ENCODE measurements at regions not wholly inside any gene's neighbourhood (a gene's known extent, or its start where the extent isn't known, plus 50 kb on each side); places are given as distances from the start of the nearest gene placed in this dataset.
A peak's percentile ranks its signal among the peaks of the same experiment; 100 is the strongest.

GRCh38 chr5:5699062-5699461, 276.6 kb downstream of the ICE1 start:
- no peak overlapping the region for H3K27ac ChIP-seq
- ATAC-seq (replicated peaks in 6 of 8), result no peak
- H3K4me1 ChIP-seq (replicated peaks in 1 of 2), result no peaks in the 10 kb centered on the region
- H3K4me3 ChIP-seq, result no peak overlapping the region
- 50 to 92% (median 90%) methylated on average over 3 to 9 of the region's 12 CpGs; no CpG with 5 or more reads in 3 of the 10 experiments for WGBS, 10 experiments
- in situ Hi-C loops (cut with MboI; ENCODE audit: low pct_unique_long_range_greater_than_20kb in 2 of 9, low sequenced_read_pairs in 9 of 9, unreplicated experiment in 9 of 9), result no loop called here

DNA sequence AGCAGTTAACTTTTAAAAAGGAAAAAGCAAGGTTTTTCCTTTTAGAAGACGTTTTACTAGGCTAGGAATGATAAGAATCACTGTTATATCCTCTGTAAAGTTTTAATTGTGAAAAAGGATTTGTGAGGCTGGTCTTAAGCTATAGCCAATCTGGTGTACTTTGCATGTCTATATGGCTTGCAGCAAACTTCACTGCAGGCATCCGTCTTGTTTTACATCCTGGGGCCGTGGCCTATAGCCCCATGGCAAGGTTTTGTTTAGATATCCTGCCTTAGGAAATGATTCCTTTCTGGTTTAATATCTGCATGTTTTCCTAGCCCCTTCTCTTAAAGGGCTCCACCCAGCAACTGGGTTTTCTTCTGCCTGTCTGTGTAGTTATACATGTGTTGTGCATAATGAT, 272.8 kb downstream of the ICE1 start:
- 0 to 50% (median 23%) methylated on average over 1 to 3 of the region's 3 CpGs for WGBS, 10 experiments
- in situ Hi-C loops (cut with MboI; ENCODE audit: low pct_unique_long_range_greater_than_20kb in 2 of 9, low sequenced_read_pairs in 9 of 9, unreplicated experiment in 9 of 9), result no loop called here
- no peak for ATAC-seq (replicated peaks in 6 of 8)
- H3K4me3 ChIP-seq, result no peak overlapping the region
- no peak overlapping the region for H3K27ac ChIP-seq
- H3K4me1 ChIP-seq (replicated peaks in 1 of 2), result no peaks in the 10 kb centered on the region

GRCh38 chr5:5688925-5689310, 266.4 kb downstream of the ICE1 start:
- ATAC-seq (replicated peaks in 6 of 8), result no peak
- no peak overlapping the region for H3K4me3 ChIP-seq
- H3K27ac ChIP-seq, result no peak overlapping the region
- peaks cover 0 to 3% of the 10 kb centered on the region in 2 donors for H3K4me1 ChIP-seq (replicated peaks in 1 of 2)
- 0 to 100% (median 54%) methylated on average over 1 to 2 of the region's 2 CpGs; no CpG with 5 or more reads in 4 of the 10 experiments for WGBS, 10 experiments
- in situ Hi-C loops (cut with MboI; ENCODE audit: low pct_unique_long_range_greater_than_20kb in 2 of 9, low sequenced_read_pairs in 9 of 9, unreplicated experiment in 9 of 9), result no loop called here

GRCh38 chr5:5688194-5688924, 265.9 kb downstream of the ICE1 start:
- WGBS, 10 experiments, result 10 to 91% (median 80%) methylated on average over 2 to 7 of the region's 8 CpGs; no CpG with 5 or more reads in 1 of the 10 experiments
- Histone ChIP-seq H3K4me1 (replicated peaks in 1 of 2) (peaks cover 0 to 3% of the 10 kb centered on the region in 2 donors), H3K27ac (no peak overlapping the region), H3K4me3 (no peak overlapping the region)
- in situ Hi-C loops (cut with MboI; ENCODE audit: low pct_unique_long_range_greater_than_20kb in 2 of 9, low sequenced_read_pairs in 9 of 9, unreplicated experiment in 9 of 9), result no loop called here
- no peak for ATAC-seq (replicated peaks in 6 of 8)

DNA sequence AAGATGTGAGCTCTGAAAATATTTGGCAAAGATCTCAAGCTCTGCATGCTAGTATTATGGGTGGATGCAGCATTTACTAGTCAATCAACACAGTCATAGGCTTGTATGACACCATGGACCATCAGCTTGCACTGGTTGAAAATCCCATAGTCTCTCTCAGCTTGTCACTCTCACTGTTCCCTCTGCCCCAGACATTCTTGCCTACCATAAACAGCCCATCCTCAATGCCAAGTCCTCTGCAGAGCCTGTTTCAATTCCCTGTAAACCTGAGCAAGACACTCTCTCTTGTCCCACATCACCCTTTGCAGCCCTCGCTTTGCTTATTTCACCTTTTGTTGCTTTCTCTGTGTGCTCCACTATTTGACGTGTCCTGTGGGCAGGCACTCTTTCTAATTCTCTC, 264.6 kb downstream of the ICE1 start:
- Histone ChIP-seq H3K4me3 (no peak overlapping the region), H3K4me1 (replicated peaks in 1 of 2) (peaks cover 0 to 3% of the 10 kb centered on the region in 2 donors), H3K27ac (no peak overlapping the region)
- no peak for ATAC-seq (replicated peaks in 6 of 8)
- in situ Hi-C loops (cut with MboI; ENCODE audit: low pct_unique_long_range_greater_than_20kb in 2 of 9, low sequenced_read_pairs in 9 of 9, unreplicated experiment in 9 of 9), result no loop called here
- 12 to 100% (median 75%) methylated on average over 1 to 2 of the region's 2 CpGs; no CpG with 5 or more reads in 5 of the 10 experiments for WGBS, 10 experiments

DNA sequence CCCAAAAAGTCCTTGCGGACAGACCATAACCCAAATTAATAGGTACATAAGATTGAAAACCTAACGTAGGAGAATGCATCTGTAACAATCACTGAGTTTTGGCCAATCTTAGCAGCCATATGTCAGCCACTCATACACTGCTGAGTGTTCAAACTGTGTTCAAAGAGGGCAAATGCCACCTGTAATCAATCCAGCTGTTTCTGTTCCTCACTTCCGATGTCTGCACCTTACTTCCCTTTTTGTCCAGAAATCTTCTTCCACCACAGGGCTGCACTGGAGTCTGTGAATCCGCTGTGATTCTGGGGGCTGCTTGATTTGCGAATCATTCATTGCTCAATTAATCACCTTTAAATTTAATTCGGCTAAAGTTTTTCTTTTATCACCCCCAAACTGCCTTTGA, 263.9 kb downstream of the ICE1 start:
- 10 to 97% (median 79%) methylated on average over 2 to 6 of the region's 6 CpGs; no CpG with 5 or more reads in 3 of the 10 experiments for WGBS, 10 experiments
- peaks cover 0 to 3% of the 10 kb centered on the region in 2 donors for H3K4me1 ChIP-seq (replicated peaks in 1 of 2)
- no peak overlapping the region for H3K27ac ChIP-seq
- no peak overlapping the region for H3K4me3 ChIP-seq
- ATAC-seq (replicated peaks in 6 of 8), result no peak
- in situ Hi-C loops (cut with MboI; ENCODE audit: low pct_unique_long_range_greater_than_20kb in 2 of 9, low sequenced_read_pairs in 9 of 9, unreplicated experiment in 9 of 9), result no loop called here

GRCh38 chr5:5685737-5686136, 263.3 kb downstream of the ICE1 start:
- WGBS, 10 experiments, result 0 to 100% (median 86%) methylated on average over 1 to 3 of the region's 3 CpGs; no CpG with 5 or more reads in 3 of the 10 experiments
- no peak overlapping the region for H3K27ac ChIP-seq
- no peak for ATAC-seq (replicated peaks in 6 of 8)
- H3K4me1 ChIP-seq (replicated peaks in 1 of 2), result peaks cover 0 to 3% of the 10 kb centered on the region in 2 donors
- in situ Hi-C loops (cut with MboI; ENCODE audit: low pct_unique_long_range_greater_than_20kb in 2 of 9, low sequenced_read_pairs in 9 of 9, unreplicated experiment in 9 of 9), result no loop called here
- H3K4me3 ChIP-seq, result no peak overlapping the region

- no peak for ATAC-seq (replicated peaks in 6 of 8)
- in situ Hi-C loops (cut with MboI; ENCODE audit: low pct_unique_long_range_greater_than_20kb in 2 of 9, low sequenced_read_pairs in 9 of 9, unreplicated experiment in 9 of 9), result no loop called here
- H3K27ac ChIP-seq, result no peak overlapping the region
- no peak overlapping the region for H3K4me3 ChIP-seq
- H3K4me1 ChIP-seq (replicated peaks in 1 of 2), result peaks cover 0 to under 1% of the 10 kb centered on the region in 2 donors
- WGBS, 10 experiments, result 0 to 100% (median 93%) methylated on average over 1 to 2 of the region's 2 CpGs; no CpG with 5 or more reads in 4 of the 10 experiments
Observed at GRCh38 chr5:5683174-5683573, 260.7 kb downstream of the ICE1 start.

- WGBS, 10 experiments, result 0 to 75% (median 43%) methylated on average over 2 to 4 of the region's 4 CpGs
- in situ Hi-C loops (cut with MboI; ENCODE audit: low pct_unique_long_range_greater_than_20kb in 2 of 9, low sequenced_read_pairs in 9 of 9, unreplicated experiment in 9 of 9), result no loop called here
- ATAC-seq (replicated peaks in 6 of 8), result peak in 7 of 8 experiments; percentile 92 to 99 (median 98)
- H3K27ac ChIP-seq, result peak overlapping the region in 1 of 2 donors; percentile 39
- H3K4me3 ChIP-seq, result no peak overlapping the region
- no peaks in the 10 kb centered on the region for H3K4me1 ChIP-seq (replicated peaks in 1 of 2)
Observed at GRCh38 chr5:5678909-5679308, 256.4 kb downstream of the ICE1 start.

DNA sequence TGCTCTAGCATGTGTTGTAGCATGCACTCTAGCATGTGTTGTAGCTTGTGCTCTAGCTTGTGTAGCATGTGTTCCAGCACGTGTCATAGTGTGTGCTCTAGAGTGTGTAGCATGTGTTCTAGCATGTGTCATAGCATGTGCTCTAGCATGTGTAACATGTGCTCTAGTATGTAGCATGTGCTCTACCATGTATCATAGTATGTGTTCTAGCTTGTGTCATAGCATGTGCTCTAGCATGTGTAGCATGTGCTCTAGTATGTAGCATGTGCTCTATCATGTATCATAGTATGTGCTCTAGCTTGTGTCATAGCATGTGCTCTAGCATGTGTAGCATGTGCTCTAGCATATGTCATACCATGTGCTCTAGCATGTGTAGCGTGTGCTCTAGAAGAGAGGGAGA, 255.3 kb downstream of the ICE1 start:
- WGBS, 10 experiments, result 20 to 83% (median 20%) methylated on average over 1 of the region's 2 CpGs; no CpG with 5 or more reads in 7 of the 10 experiments
- in situ Hi-C loops (cut with MboI; ENCODE audit: low pct_unique_long_range_greater_than_20kb in 2 of 9, low sequenced_read_pairs in 9 of 9, unreplicated experiment in 9 of 9), result no loop called here
- Histone ChIP-seq H3K4me1 (replicated peaks in 1 of 2) (no peaks in the 10 kb centered on the region), H3K27ac (no peak overlapping the region), H3K4me3 (no peak overlapping the region)
- ATAC-seq (replicated peaks in 6 of 8), result no peak

GRCh38 chr5:5676218-5676617, 253.7 kb downstream of the ICE1 start:
- 0 to 100% (median 60%) methylated on average over 1 to 3 of the region's 3 CpGs; no CpG with 5 or more reads in 1 of the 10 experiments for WGBS, 10 experiments
- Histone ChIP-seq H3K27ac (no peak overlapping the region), H3K4me1 (replicated peaks in 1 of 2) (no peaks in the 10 kb centered on the region), H3K4me3 (no peak overlapping the region)
- in situ Hi-C loops (cut with MboI; ENCODE audit: low pct_unique_long_range_greater_than_20kb in 2 of 9, low sequenced_read_pairs in 9 of 9, unreplicated experiment in 9 of 9), result no loop called here
- ATAC-seq (replicated peaks in 6 of 8), result no peak

GRCh38 chr5:5675511-5675910, 253.0 kb downstream of the ICE1 start:
- WGBS, 10 experiments, result 0 to 100% (median 57%) methylated on average over 1 of the region's 1 CpG; no CpG with 5 or more reads in 3 of the 10 experiments

DNA sequence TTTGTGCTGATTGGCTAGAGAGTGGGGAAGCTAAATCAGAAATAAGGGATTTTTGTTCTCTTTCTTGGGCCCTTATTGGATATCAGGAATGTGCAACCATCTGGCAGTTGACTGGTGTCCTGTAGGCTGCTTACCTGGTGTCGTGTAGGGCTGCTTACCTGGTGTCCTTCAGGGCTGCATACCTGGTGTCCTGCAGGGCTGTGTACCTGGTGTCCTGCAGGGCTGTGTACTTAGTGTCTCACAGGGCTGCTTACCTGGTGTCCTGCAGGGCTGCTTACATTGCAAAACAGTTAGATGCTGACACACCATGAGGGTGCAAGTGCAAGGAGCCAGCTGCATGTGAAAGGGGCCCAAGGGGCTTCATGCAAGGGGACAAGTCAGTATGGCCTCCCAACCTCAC, 249.3 kb downstream of the ICE1 start:
- WGBS, 10 experiments, result 0 to 80% (median 61%) methylated on average over 1 of the region's 1 CpG; no CpG with 5 or more reads in 6 of the 10 experiments
- no peak overlapping the region for H3K4me3 ChIP-seq
- H3K4me1 ChIP-seq (replicated peaks in 1 of 2), result peaks cover 0 to 2% of the 10 kb centered on the region in 2 donors
- no peak for ATAC-seq (replicated peaks in 6 of 8)
- no peak overlapping the region for H3K27ac ChIP-seq
- in situ Hi-C loops (cut with MboI; ENCODE audit: low pct_unique_long_range_greater_than_20kb in 2 of 9, low sequenced_read_pairs in 9 of 9, unreplicated experiment in 9 of 9), result no loop called here

More at GRCh38 chr5:5675511-5675910, 253.0 kb downstream of the ICE1 start:
- ATAC-seq (replicated peaks in 6 of 8), result no peak
- H3K27ac ChIP-seq, result no peak overlapping the region
- H3K4me3 ChIP-seq, result no peak overlapping the region
- no peaks in the 10 kb centered on the region for H3K4me1 ChIP-seq (replicated peaks in 1 of 2)
- in situ Hi-C loops (cut with MboI; ENCODE audit: low pct_unique_long_range_greater_than_20kb in 2 of 9, low sequenced_read_pairs in 9 of 9, unreplicated experiment in 9 of 9), result no loop called here

DNA sequence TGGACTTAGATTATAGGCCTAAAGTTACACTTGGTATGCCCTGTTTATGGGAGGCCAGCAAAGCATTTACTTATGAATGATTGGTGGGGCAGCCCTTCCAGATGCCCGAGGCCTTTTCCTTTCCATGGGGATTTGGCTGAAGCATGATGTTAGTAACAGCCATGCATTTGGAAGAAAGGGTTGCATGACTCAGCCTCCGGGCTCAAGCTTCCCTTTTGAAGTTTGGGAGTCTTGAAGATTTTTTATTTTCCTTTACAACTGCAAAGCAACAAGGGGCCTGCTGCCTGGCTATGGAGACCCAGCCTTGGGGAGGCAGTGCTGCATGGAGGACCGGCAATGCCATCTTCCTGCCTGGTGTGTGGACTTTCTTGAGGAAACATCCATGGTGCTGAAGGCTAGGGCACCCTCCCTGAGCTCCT, 244.7 kb downstream of the ICE1 start:
- peak in 3 of 8 experiments; percentile 60 to 85 (median 71) for ATAC-seq (replicated peaks in 6 of 8)
- H3K4me3 ChIP-seq, result no peak overlapping the region
- in situ Hi-C loops (cut with MboI; ENCODE audit: low pct_unique_long_range_greater_than_20kb in 2 of 9, low sequenced_read_pairs in 9 of 9, unreplicated experiment in 9 of 9), result no loop called here

More for the DNA sequence above, 244.7 kb downstream of the ICE1 start:
- Histone ChIP-seq H3K4me1 (replicated peaks in 1 of 2) (peaks cover 9 to 16% of the 10 kb centered on the region in 2 donors), H3K27ac (no peak overlapping the region)
- 0 to 100% (median 38%) methylated on average over 1 to 3 of the region's 3 CpGs; no CpG with 5 or more reads in 4 of the 10 experiments for WGBS, 10 experiments

All from motor neuron (in vitro differentiated cells).